GM18502 (cell line): ENCODE measurements at regions not wholly inside any gene's neighbourhood (a gene's known extent, or its start where the extent isn't known, plus 50 kb on each side); places are given as distances from the start of the nearest gene placed in this dataset.

ENCODE experiments used
- ATAC-seq: cut with Tn5 transposase; IDR thresholded peaks from one replicate; pipeline ENCODE4 v1.9.1; 2021; ENCODE audit warnings: mild to moderate bottlenecking; ENCODE audit not compliant: unreplicated experiment, poor library complexity

DNA sequence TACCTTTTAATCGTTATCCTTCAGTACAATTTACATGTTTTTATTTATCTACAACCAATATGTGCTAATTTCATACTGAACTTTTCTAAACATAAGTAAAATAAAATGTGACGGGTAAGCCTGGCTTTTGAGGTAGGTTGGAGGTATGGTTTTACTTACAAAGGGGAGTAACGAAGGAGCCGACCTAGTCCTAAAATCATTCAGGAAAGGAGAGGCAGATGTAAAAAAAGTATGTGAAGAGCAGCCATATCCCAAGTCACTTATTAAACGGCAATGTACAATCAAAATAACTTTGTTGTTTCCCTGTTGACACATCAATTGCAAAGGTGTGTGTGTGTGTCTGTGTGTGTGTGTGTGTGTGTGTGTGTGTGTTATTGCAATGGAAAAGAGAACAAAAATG, 351.3 kb downstream of the CRPPA start:
- no peak for ATAC-seq

DNA sequence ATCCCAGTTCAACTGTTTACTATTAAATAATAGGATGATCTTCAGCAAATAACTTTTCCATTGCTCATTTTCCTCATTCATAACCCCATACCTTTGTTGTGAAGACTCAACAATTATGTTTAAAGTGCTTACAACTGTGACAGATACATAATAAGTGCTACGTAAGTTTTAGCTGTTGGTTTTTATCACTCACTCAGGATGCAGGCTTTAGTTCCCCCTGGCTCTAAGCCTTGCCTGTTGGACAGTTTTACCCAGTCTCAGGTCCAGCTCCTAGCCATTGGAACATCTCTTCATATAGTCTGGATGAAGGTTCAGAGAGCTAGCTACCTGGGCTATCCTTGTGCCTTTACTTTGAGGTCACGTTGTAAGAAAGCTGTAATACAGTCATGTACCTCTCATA, 353.2 kb downstream of the CRPPA start:
- ATAC-seq = no peak

DNA sequence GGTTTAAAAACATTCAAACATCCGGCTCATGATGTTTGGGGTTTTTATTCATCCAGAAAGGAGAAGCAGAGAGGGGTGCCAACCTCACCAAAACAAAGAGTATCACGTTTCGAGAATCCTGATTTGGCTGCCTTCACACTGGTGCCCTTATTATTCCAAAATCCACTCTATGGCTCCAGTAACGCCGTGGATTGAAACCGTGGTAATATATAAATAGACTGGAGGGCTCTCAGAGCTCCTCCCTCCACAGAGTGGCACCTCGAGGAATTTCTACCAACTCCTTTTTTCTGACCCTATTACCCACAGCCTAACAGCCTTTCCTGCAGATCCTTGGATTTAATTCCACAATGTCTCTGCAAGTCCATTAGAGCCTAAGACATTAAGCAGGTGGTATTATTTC, 353.6 kb downstream of the CRPPA start:
- no peak for ATAC-seq

DNA sequence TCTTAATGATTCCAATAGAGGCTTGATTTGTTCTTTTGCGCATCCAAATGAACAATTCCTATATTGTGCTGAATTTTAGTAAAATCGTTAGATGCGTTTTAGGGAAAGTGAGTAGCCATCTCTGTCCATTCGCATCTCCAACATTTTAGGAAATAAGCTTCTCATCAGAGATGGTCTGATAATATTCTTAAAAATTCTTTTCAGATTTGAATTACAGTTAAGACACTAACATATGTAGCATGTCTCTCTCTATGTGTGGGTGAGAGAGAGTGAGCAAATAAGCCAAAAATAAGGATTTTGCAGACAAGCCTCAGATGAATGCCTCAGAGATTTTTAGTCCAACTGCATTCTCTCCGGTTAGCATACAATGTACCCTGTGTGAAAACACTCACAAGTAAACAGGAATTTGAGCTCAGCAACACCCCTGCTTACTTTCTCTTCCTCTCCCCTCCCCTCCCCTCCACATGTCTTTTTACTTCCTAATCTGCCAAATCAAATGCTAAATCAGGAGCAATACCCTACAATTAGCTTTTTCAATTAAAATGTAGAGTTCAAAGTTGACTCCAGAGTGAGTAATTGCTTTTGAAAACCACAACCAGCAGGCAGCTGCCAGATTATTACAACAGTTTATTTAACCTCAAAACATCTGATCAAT, 354.4 kb downstream of the CRPPA start:
- ATAC-seq = no peak

DNA sequence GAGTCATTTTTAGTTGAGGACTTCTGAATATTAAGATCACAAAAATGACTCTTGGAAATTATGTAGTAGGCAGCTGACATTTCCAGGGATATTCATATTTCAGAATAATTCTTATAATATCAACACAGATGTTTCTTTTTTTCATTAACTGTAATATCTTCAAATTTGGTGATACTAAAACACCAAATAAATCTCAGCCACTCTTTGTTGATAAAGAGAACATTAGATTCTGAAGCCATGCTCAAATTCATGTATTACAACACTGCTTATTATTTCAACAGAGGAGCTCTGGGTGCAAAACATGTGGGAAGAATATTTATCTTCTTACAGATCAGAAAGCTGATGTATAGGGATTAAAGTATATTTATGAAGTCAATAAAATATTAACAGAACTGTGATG, 355.4 kb downstream of the CRPPA start:
- no peak for ATAC-seq

DNA sequence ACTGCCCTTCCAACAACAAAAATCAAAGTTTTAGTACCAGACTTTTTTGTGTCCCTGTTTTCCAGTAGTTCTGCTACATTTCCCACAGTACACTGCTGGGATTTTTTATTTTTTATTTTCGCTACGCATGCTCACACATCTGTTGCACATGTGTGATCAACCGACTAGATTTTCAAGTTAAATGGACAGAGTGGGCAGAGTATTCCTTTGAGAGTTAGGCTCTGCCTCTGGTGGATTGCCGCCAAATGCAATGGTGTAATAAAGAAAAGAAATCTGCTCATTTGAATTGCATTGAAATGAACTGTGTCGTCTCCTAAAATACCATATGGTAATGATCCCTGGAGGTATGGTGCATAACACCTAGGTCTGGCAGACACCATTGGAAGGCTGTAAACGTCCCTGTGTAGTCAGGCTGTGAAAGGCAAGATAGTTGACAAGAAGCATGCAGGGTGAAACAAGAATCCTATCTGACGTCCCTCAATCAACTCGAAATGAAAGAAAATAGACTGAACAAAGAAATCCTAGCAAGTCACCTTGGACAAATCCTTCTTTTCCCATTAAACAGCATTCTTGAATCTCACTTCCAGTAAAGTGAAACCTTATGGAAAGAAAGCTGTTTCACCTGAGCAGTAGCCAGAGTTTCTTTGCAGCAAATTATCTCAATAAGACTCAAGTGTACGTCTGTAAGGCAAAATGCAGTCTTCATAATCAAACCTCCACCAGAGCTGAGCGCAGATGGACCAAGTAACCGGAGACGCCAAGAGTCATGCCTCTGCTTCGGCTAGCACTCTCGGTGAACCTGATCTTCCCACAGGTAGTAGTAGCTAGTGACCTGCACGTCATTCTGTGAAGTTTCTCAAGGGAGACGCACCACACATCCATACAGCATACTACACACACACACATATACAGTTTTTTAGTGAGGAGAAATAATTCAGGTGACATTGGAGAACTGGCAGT, 357.3 kb downstream of the CRPPA start:
- ATAC-seq = no peak

DNA sequence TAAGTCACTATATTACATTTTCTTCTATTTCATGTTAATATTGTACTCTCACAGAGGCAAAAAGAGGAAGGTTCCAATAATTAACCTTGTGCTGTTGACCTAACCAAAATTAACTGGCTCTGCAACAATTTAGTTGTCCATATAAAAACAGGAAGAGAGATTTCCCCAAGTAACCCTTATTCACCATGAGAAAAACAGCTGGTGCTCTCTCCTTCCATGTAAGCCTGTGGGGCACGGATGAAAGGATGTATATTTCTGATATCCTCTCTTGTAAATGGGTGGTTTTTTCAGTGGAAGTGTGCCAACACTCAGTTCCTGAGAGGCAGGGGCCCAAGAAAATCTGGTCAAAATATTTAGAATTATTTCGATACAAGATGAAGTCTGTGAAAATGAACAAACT, 358.1 kb downstream of the CRPPA start:
- ATAC-seq = no peak

DNA sequence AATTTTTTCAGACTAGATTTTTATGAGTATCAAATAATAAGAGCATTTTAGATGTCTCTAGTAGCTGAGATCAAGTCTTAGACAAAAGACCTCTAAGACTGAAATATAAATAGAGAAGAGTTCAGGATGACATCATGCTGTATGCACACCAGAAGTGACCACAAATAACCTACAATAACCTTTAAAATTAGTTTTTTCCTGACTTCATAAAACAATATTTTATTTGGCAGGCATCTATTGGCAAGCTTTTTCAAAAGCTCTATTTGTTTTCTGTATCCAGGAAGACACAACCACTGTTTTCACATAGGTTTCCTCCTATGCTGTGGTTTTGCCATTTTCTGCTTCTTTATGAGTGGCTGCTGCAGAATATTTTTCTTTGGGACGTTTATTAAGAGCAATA, 359.1 kb downstream of the CRPPA start:
- no peak for ATAC-seq

DNA sequence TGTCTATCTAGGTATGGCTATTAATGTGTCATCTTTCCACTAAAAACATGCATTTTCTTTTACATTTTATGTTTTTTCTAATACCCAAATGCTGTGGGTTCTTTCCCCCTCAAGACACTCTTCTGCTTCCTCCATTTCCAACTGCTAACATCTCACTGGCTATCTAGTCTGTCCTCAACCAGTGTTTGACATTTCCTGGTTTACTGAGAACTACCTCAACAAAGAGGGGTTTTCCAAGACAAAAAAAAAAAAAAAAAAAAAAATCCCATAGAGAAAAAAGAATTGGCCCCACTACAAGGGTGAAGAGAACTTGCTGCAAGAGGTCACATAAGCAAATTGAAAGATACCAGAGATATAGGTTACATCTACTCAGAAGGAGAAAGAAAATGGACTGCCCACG, 359.7 kb downstream of the CRPPA start:
- no peak for ATAC-seq

DNA sequence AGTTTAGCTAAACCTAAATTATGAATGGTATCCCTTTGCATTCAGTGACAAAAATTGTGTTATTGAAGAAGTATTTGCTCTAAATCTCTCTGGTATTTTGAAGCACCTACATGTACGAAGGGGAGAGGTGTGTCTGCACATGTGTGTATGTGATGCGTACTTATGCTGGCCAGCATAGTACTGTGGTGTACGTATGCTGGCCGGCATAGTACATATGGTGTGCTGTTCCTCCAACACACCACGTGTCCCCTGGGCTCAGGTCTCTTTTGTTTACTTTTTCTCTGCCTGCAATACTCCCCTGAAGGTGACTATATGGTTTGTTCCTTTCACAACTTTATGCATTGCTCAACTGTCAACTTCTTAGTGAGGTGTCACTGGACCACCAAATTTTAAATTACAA, 360.3 kb downstream of the CRPPA start:
- no peak for ATAC-seq

DNA sequence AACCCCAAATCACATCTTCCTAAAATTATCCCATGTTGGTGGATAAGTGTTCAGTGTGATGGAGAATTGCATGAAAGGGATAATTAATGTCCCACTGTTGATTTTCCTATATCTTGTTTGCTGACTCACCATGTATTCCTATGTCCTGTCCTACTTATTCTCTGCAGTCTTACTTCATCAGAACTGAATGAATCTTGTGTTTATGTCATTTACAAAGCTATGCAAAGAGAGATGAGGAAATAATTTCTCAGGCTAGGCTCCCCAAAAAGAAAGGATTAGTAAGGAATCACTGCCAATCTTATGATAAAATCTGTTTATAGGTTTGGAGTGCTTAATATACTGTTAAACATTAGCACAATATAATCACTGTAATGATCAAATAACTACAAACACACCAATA, 360.8 kb downstream of the CRPPA start:
- ATAC-seq = no peak

DNA sequence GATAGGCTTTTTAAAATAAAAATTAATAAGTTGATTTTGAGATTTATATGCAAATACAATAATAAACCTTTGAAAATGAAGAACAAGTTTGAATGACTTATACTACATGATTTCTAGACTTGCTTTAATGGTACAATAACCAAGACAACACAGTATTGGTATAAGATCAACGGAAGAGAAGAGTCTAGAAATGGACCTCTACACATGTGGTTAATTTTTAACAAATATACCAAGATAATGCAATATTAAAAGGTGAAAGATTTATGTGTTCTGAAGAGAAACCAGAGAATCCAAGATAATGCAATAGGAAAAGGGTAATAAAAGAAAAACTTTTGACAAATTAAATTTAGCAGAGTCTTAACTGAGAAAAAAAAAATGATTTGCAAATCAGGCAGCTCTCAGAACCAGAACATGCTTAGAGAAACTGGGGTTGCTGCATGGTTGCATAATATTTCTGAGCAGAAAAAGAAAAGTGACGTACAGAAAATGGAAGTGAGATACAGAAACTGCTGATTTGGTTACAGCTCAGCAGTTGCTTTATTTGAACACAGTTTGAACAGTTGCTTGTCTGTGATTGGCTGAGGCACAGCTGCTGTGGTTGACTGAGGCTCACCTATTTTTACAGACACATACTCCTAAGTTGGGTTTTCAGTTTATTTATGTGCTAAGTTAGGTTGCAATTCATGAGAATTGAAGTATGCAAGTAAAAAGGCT, 365.9 kb downstream of the CRPPA start:
- ATAC-seq = peak; percentile 72

DNA sequence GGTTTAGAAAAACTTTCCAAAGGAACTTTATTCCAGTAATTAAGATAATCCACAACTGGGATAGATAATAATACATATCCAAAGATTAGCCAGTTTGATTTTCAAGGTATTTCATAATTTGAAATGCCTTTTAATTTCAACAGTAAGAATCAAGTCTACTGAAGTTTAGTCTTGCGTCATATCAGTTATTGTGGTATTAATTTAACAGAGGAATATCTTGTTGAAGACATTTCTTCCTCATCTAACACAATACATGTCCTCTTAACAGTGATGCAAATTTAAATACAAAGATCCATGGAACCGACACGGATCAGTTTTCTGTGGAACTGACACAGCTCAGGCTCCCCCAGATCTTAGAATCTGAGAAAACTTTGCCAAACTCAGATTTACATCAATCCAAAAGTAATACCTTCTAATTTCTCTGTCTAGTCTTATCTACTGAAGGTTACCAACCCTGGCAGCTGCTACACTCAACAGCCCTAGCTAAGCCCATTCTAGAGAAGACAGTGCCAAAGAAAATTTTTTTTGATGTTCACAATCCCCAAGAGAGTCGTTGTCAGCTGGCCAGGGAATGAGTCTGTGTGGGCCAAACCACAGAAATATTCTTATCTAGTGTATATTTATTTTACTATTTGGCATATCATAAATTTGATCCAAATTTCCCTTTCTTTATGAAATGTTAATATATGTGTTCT, 365.2 kb upstream of the MEOX2 start:
- no peak for ATAC-seq

DNA sequence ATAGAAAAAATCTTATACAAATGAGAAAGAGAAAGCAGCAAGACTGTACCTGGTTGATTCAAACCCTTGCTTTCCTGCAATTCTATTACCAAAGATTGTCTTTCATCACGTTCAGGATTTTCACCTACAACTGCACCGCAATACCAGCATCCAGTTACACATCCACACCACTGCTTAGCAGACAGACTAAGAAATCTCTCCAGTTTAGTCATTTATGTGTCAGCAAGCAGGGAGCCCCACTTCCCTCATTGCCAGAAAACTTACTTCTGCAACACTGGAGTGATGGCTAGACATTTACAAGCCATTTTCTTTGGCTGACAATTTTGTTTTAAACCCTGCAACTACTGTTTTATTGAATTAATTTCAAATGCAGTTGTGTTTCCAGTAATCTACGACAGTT, 359.6 kb upstream of the MEOX2 start:
- no peak for ATAC-seq

DNA sequence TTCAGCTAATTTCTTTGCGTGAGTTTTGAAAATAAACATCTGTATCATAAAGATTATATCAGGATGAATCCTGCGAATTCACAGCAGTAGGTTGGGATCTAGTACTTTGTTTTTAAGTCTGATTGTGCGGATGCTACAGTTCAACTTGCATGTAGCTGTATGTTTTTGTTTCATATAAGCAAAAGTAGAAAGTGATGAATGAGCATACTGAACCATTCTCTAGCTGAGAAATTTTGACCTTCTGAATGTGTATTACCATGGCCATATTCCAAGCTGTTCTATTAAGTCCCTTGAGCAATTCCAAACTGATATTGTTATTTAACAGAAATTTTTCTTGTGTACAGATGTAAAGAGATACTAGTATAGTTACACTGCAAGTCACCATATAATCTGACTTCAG, 358.8 kb upstream of the MEOX2 start:
- no peak for ATAC-seq

DNA sequence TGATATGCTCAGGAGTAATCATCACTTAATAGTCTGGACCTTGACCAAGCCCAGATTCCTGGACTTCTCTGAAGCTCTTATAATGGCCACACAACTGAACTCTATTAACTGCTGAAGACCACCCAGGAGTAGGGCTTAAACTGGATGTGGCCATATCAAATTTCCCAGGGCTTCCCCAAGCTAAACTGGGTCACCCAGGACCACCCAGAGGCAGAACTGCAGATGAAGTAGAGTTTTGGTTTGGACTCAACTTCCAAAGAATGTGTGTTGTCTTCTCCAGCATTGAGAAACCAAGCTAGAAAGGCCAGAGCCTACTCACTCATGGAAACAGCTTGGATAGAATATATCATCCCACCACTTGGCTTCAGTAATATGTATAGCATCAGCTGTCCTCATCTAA, 358.2 kb upstream of the MEOX2 start:
- no peak for ATAC-seq

DNA sequence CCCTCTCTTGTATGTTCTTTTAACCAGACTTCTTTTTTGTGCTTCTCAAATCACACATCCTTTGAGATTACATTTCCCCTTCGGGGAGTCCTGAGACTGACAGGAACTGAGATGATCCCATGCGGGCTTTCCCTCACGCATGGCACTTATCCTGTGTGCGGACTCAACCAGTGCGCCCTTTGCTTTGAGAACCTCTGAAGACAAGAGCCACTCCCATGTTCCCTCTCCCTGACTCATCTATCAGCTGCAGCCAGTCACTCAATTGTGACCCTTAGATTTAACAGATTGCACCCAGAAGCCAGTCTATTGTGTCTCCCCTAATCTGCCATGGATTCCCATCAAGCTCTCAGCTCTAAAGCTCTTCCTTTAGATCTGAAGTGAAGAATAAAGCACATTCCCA, 353.9 kb upstream of the MEOX2 start:
- no peak for ATAC-seq

DNA sequence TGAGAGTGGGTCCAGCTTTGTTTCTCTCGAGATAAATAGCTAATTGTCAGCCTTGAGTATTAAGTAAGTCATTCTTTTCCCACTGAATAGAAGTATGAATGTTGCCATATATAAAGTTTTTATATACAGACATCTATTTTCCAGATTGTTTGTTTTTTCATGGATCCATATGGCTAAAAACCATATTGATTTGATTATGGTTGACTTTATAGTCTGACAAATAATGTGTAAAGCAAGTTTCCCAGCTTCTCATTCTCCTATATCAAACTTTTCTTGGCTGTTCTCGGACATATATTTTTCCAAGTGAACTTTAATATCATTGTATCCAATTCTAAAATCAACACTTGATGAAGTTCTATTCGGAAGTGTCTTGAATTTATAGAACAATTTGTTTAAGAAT, 352.4 kb upstream of the MEOX2 start:
- no peak for ATAC-seq

DNA sequence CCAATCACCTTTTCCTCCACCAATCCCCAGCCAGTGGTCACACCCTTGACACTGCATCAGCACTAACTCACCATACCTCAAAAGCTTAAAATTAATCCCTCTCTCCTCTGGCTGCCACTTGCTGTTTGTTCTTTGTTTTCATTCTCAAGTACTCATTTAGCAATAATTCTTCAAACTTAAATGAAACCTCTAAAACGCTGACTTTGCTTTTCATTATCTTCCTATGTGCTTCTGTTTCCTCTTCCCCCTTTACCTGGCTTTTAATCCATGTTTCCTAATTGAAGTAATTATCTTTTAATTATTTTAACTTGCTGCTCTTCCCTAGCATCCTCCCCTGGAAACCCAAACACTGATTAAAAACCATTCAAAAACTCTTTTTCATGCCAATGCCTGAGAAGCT, 348.9 kb upstream of the MEOX2 start:
- no peak for ATAC-seq

DNA sequence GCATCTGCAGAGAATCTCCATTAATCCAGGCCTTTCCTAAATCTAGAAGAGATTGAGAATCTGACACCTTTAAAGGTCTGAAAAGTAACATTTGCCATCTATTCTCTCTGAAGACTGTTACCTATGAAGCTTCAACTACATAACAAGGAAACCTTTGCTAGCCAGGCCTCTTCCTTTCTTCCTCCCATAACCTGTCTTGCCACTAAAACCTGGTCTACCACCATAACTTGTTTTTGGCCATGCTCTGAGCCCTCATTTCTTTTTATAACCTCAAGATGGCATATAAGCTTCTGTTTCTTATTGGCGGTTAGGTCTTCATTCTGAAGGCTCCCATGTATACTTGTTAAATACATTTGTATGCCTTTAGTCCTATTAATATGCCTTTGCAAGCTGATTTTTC, 348.4 kb upstream of the MEOX2 start:
- no peak for ATAC-seq

DNA sequence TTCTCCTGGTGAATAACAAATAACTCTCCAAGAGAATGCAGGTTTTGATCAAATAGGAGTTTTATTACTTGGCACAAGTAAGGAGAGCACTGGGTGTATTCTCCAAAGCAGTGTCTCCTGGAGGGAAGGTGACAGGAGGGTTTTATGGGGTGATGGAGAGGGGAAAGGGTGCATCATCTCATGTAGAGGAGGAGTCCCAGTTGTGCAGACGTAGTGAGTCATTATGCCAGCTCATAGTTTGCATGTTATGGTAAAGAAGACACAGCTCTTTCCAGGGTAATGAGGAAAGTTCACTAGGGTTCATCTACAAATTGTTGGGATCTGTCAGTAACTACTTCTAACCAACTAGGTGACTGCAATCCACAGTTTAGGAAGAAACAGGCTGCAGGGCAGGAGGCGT, 347.9 kb upstream of the MEOX2 start:
- ATAC-seq = no peak
